ENCODE measurements at regions not wholly inside any gene's neighbourhood (a gene's known extent, or its start where the extent isn't known, plus 50 kb on each side); places are given as distances from the start of the nearest gene placed in this dataset.

GRCh38 chr5:2660315-2660714 is 91.2 kb downstream of the IRX2 start:
- TF ChIP-seq POLR2A (IDR thresholded peaks at IDR 0.05; ENCODE audit: low read length) (no peak), GATA1 (IDR thresholded peaks at IDR 0.05; ENCODE audit: low read depth, low read length) (no peak)
